Ramos (cell line): ENCODE measurements at regions not wholly inside any gene's neighbourhood (a gene's known extent, or its start where the extent isn't known, plus 50 kb on each side); places are given as distances from the start of the nearest gene placed in this dataset.

Experiments
- in situ Hi-C: fragments of 300-500 bp; cut with MboI; formaldehyde crosslinking; loops from one replicate; pipeline ENCODE4 v1.14.3; 2022; ENCODE audit warnings: low sequenced_read_pairs; ENCODE audit not compliant: unreplicated experiment

GRCh38 chr18:22539051-22539765 is 121.5 kb upstream of the CTAGE1 start:
- in situ Hi-C loops = no loop called here

DNA sequence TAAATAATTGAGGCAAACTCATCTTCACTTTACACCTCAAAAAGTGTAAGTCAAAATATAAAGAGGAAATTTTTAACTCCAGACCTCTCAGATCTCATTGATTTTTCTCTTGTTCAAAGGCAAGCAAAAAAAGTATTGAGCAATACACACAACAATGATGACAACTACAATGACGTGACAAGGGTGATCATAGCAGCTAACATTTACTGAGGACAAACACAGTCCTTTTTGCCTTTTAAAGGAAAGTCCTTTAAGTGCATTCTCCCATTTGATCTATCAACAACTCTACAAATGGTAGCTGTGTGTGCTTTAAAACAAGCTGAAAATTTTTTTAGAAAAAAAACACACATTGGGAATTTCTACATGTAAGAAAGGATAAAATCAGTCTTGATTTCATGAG is 123.5 kb upstream of the CTAGE1 start:
- in situ Hi-C loops = no loop called here

- in situ Hi-C loops = no loop called here
Measured at GRCh38 chr18:22542406-22542835, 124.7 kb upstream of the CTAGE1 start.

DNA sequence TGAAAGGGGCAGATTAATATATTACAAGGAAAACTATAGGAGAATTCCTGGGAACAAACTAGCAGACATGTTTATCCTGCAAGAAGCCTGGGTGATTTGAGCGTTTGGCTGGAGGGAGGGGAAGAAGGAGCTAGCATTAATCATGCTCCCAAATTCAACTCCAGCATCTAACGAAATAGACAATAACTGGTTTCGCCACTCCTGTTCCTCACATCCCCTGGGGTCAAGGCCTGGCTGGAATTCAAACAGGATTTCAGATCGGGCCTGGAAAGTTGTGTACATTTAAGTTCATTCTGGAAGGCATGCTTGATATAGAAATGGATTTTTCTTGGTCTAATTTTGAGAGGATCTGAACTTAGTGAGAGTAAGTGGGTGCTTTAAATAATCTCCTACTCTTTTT is 126.1 kb upstream of the CTAGE1 start:
- in situ Hi-C loops = no loop called here

- in situ Hi-C loops = no loop called here
Measured at GRCh38 chr18:22544626-22545025, 126.9 kb upstream of the CTAGE1 start.

GRCh38 chr18:22545066-22545760 is 127.5 kb upstream of the CTAGE1 start:
- in situ Hi-C loops = no loop called here

DNA sequence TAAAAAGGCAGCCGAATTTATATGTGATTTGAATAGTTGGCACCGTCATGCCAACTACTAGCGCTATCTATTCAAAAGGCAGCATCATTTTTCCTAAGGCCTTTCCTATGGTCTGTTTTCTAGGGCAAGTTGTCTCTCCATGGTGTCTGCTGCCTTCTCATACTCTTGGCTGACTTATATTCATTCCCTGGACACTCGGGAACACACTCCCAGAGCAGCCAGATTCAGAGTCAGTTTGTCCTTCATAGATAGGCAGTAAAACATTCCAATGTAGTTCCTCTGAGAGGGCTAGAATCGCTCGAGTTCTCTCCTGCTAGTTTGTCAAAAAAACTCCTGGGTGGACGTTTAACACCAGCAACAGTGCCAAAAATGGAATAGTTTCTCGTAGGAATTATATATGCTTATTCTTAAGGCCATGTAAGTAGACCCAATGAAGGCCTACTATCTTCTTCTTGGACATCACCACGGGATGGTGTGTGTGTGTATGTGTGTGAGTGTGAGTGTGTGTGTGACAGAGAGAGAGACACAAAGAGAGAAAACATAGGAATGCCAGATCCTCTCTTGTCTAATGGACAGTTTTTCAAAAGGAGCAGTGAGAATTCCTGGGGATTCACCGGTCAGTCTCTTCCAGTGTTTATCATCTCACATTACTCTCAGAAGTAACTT is 129.3 kb upstream of the CTAGE1 start:
- in situ Hi-C loops = no loop called here

- in situ Hi-C loops = no loop called here
Measured at GRCh38 chr18:22547807-22548561, 130.3 kb upstream of the CTAGE1 start.

GRCh38 chr18:22549260-22549937 is 131.7 kb upstream of the CTAGE1 start:
- in situ Hi-C loops = no loop called here

- in situ Hi-C loops = no loop called here
Measured at GRCh38 chr18:22550366-22550765, 132.7 kb upstream of the CTAGE1 start.

DNA sequence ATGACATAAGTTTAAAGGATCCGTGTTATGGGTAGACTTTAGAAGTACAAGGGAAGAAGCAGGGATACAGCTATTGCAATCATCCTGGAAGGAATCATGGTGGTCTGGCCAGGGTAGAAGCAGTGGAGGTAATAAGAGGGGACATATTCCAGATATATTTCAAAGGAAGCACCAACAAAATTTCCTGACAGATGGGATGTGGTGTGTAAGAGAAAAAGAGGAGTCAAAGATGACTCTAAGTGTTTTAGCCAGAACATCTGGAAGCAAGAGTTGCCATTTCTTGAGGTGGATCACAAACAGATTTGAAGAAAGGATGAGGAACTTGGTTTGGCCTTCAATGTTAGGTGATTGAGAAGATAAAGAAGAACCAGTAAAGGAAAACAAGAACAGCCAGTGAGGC is 133.1 kb upstream of the CTAGE1 start:
- in situ Hi-C loops = no loop called here

- in situ Hi-C loops = no loop called here
Measured at GRCh38 chr18:22551536-22552151, 133.9 kb upstream of the CTAGE1 start.

DNA sequence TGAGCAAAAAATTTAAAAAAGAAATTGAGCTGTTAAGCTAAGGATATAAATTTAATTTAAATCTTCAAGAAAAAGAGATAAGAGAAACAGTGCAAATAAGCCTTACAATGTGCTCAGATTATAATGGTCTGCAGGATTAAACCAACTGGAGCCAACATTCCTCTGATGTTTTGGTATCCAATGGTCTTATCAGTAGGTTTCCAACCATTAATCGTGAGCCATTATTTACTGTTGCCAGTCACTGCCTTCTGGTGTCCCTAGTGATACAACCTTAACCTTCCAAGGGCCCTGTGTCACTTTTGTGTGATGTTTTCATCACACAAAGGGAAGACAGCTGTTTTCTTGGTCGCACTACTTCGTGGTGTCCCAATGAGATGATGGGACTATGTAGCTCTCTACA is 134.5 kb upstream of the CTAGE1 start:
- in situ Hi-C loops = no loop called here

- in situ Hi-C loops = no loop called here
Measured at GRCh38 chr18:22552899-22553460, 135.3 kb upstream of the CTAGE1 start.

GRCh38 chr18:22556222-22557167 is 138.8 kb upstream of the CTAGE1 start:
- in situ Hi-C loops = no loop called here

DNA sequence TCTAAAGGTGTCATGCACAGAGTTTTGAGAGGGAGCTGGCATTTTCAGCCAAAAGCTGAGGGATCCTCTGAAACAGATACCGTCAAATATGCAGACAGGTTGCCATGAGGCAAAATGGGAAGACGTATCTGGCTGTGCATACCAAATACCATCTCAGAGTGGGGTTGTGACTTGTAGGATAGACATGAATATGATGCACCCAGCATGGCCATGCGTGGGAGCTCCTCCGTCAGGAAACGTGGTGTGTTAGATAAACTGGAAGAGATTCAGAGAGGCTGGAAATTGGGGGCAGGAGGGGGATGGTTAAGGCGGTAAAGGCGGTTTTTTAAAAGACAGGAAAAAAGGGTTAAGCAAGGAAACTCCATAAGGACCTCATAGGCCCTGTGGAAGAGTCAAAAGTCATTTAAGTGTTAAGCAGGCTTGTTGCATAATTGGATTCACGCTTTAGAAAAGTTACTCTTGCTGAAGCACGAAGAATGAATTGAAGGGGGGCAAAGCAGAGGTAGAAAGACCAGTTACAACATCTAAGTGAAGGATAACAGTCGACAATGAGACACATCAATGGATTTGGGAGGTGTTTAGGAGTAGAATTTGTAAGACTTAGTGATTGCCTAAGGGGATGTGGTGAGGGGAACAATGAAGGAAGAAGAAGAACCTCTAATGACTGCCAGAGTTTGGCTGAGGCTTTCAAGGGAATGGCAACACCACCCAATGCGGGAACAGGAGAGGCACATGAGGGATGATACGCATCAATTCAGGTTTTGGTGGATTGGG is 139.6 kb upstream of the CTAGE1 start:
- in situ Hi-C loops = no loop called here

DNA sequence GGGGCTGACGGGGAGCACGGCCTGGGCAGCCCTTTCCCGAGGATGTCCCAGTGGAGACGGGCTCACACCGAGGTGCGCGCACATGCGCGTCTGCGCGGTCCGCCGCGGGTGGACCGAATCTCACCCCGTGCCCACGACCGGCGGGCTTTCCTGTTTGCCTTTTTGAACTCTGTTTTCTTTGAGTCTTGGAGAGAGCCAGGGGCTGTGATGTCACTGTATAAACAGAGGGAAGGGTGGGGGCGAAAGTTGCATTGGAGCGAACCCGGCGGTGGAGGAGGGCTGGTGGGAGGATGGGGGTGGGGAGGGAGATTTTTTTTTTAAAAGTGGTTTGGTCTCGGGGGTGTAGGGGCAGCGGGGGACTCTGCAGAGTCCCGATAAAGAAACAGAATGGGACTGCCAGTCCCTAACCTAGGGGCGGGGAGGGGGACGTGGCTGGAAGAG is 141.2 kb upstream of the CTAGE1 start:
- in situ Hi-C loops = no loop called here
